AG04449 (cell line): ENCODE measurements at regions not wholly inside any gene's neighbourhood (a gene's known extent, or its start where the extent isn't known, plus 50 kb on each side); places are given as distances from the start of the nearest gene placed in this dataset.

Source experiments
- CTCF ChIA-PET: fragments of 350-600 bp; formaldehyde crosslinking; extraction: SDS; loops from one replicate; lab custom pipeline; 2021; ENCODE audit warnings: antibody characterized with exemption; lab: Yijun Ruan, JAX
- POLR2A ChIA-PET: fragments of 400-600, 350-600 bp; formaldehyde crosslinking; extraction: SDS; loops from one replicate; lab custom pipeline; 2020; ENCODE audit warnings: antibody characterized with exemption, inconsistent platforms; lab: Yijun Ruan, JAX
- DNase-seq: peaks from one replicate; pipeline ENCODE4 v3.0.0-alpha.2; 2010; ENCODE audit warnings: low read depth, low spot score
- H3K4me3 ChIP-seq: 2 replicates; pipeline ENCODE4 v1.5.1; 2011; ENCODE audit warnings: low read depth, mild to moderate bottlenecking, control low read depth, low read length
- TF ChIP-seq, protein P1 (sequence below): IDR thresholded peaks from one replicate; pipeline ENCODE4 v1.5.1; 2011; ENCODE audit warnings: mild to moderate bottlenecking, moderate library complexity, low read length, control low read depth, inconsistent platforms; ENCODE audit not compliant: insufficient read depth; ENCODE audit errors: missing control alignments

DNA sequence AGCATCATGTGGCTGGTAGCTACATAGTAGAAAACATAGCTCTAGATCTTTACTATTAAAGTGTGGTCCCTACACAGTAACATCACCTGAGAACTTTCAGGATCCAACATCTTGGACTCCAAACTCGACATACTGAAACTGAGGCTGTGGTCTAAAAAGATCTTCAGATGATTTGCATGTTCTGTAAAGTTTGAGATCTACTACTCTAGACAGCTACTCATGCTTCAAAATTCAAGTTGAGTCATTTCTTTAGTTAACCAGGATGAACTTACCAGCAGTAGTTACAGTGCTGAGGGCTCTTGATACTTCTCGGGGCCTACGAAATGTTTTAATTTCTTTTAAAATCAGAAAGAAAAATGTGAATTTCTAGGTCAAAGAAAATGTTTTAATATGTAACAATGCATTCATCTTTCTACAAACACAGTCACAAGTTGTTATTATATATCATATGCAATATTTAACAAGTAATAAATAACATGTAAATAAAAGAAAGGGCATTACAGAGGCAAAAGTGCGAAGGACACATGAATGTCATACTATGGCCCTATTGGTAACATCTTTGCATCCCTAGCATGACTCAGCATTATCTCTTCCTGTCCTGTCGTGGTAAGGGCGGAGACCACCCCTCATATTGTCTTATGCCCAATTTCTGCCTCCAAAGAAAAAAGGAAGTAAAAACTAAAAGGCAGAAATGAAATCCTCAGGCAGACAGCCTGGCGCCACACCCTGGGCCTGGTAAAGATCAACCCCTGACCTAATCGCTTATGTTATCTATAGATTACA, 563.9 kb upstream of the TLE4 start:
- H3K4me3 ChIP-seq: no peak overlapping the region
- TF ChIP-seq, protein P1, sequence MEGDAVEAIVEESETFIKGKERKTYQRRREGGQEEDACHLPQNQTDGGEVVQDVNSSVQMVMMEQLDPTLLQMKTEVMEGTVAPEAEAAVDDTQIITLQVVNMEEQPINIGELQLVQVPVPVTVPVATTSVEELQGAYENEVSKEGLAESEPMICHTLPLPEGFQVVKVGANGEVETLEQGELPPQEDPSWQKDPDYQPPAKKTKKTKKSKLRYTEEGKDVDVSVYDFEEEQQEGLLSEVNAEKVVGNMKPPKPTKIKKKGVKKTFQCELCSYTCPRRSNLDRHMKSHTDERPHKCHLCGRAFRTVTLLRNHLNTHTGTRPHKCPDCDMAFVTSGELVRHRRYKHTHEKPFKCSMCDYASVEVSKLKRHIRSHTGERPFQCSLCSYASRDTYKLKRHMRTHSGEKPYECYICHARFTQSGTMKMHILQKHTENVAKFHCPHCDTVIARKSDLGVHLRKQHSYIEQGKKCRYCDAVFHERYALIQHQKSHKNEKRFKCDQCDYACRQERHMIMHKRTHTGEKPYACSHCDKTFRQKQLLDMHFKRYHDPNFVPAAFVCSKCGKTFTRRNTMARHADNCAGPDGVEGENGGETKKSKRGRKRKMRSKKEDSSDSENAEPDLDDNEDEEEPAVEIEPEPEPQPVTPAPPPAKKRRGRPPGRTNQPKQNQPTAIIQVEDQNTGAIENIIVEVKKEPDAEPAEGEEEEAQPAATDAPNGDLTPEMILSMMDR: no peak
- no peak for DNase-seq
- POLR2A ChIA-PET: no interaction called here
- CTCF ChIA-PET: no interaction called here

DNA sequence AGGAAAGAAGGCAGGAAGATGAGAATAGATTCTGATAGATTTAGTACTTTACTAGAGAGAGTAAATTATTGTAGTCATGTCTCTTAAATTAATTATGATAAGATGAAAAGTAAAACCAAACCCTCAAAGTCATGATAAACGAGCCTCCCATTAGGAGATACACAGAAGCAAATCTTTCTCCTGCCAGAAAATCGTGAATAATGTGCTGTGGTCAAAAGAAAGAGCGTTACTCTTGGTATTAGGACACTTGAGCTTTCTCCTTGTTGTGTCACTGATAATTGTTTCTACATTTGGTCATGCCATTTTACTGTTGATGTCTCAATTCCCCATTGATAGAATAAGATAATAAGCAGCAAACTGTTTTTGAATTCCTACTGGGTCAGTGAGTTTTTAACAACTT, 562.8 kb upstream of the TLE4 start:
- DNase-seq: no peak
- TF ChIP-seq, protein P1: no peak
- CTCF ChIA-PET: interaction anchor here (0.5 kb wide), 1 partner anchor 20 kb away, joined by 3 read pairs; no protein-coding TSS in a partner anchor
- POLR2A ChIA-PET: no interaction called here
- no peak overlapping the region for H3K4me3 ChIP-seq

DNA sequence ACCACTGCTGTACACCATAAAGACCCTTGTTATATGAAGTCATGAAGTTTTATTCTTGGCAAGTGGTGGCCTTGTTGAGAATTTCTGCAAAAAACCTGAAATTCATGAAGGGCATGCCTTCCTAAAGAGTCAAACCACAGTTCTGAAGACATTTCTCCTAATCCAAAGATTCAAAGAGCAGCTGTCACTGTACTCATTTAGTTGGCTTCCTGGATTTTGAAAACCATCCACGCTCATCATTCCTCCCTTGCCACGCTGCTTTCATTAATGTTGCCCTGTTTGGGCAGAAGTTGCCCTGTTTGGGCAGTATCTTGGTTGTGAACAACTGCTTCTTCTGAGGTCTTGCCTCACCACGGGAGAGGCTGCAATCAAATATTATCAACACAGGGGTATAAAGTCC, 560.3 kb upstream of the TLE4 start:
- DNase-seq: no peak
- ChIA-PET CTCF (no interaction called here), POLR2A (no interaction called here)
- TF ChIP-seq, protein P1: no peak
- H3K4me3 ChIP-seq: no peak overlapping the region

DNA sequence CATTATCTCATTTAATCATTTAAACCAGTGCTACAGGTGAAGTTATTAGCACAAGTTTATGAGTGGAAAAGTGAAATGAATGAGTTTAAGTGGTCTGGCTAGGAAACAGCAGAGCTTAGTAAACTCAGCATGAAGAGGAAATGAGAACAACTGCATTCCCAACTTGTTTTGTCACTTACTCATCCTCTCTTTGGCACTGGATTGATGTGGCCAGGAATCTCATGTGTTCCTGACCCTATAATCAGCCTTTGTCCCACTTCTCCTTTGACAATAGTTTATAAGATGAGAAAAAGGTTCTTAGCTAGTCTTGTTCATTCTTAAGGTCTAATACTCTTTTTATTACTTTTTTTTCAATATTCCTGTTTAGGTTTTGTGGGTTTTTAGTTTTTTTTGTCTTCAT, 559.2 kb upstream of the TLE4 start:
- ChIA-PET CTCF (interaction anchor here (1.7 kb wide), 1 partner anchor 412 kb away, joined by 3 read pairs; no protein-coding TSS in a partner anchor), POLR2A (interaction anchor here (0.6 to 1.7 kb wide), 3 partner anchors 10 to 559 kb away, joined by 3 to 10 read pairs (median 3); partner anchors contain the start of gene TLE4)
- no peak for DNase-seq

DNA sequence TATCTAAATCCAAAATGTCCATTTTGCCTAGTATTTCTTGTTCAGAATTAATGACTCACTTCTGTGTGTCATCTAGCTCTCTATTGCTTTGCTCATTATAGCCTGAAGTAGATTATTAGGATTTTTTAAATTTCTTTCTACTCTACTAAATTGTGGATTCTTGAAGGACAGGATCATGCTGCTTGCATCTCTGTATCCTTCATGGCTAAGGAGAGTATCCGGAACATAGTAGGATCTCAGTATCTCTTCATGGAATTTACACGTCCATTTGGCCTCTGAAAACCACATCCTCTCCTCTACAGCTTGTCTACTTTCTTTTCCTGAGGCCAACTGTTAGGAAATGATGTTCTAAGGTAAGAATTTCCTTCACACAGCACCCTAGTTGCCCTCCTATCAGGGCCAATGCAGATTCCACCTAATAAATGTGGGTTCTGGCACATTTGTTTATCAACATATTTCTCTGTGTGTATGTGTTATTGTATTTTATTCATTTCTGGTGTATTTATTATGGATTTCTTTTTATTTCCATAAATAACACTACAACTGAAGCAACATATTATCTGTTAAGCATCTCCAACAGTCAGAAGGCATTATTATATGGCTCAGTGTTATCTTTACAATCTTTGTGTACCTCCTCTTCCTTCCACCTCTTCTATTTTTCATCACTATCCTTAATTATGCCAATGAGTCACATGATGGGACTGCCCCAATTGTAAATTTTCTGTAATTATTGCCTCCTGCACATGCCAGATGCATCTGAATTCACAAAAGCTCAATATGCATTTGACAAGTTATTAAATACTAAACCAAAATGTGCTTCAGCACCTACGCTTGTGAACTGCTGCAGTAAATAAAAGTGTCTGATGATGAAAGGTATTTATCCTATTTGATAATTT, 557.8 kb upstream of the TLE4 start:
- CTCF ChIA-PET: interaction anchor here (0.8 to 1.7 kb wide), 3 partner anchors 9 to 413 kb away, joined by 3 to 4 read pairs (median 3); no protein-coding TSS in a partner anchor

More for the DNA sequence above, 559.2 kb upstream of the TLE4 start:
- H3K4me3 ChIP-seq: no peak overlapping the region
- TF ChIP-seq, protein P1: no peak

More for the DNA sequence above, 557.8 kb upstream of the TLE4 start:
- DNase-seq: peak; percentile 38
- TF ChIP-seq, protein P1: no peak
- no peak overlapping the region for H3K4me3 ChIP-seq
- POLR2A ChIA-PET: interaction anchor here (1.0 to 1.7 kb wide), 2 partner anchors 9 to 25 kb away, joined by 3 to 10 read pairs; no protein-coding TSS in a partner anchor
